ENCODE measurements at regions not wholly inside any gene's neighbourhood (a gene's known extent, or its start where the extent isn't known, plus 50 kb on each side); places are given as distances from the start of the nearest gene placed in this dataset.

GRCh38 chr17:15085890-15086677 is 179.0 kb downstream of the PMP22 start:
- Histone ChIP-seq H3K4ac (ENCODE audit: low read depth, low read length) (no peak overlapping the region), H3K79me1 (ENCODE audit: low read length) (no peaks in the 10 kb centered on the region), H3K23ac (ENCODE audit: low read length) (no peak overlapping the region), H2BK15ac (replicated peaks; ENCODE audit: low read depth) (no peak overlapping the region), H4K8ac (ENCODE audit: low read depth, low read length) (no peak overlapping the region), H2BK120ac (ENCODE audit: low read depth, low read length) (no peak overlapping the region), H3K4me3 (ENCODE audit: low read length) (no peak overlapping the region), H3K18ac (ENCODE audit: low read length) (peak overlapping the region; percentile 9), H3K79me2 (ENCODE audit: control insufficient read depth, insufficient read depth, low read length) (no peaks in the 10 kb centered on the region), H3K27me3 (ENCODE audit: insufficient read depth, low read length, poor library complexity) (no peaks in the 10 kb centered on the region), H3K36me3 (ENCODE audit: control insufficient read depth, insufficient read depth, low read length) (no peaks in the 10 kb centered on the region), H2BK5ac (ENCODE audit: low read length) (no peak overlapping the region), H3K4me2 (ENCODE audit: low read length) (no peak overlapping the region), H3K4me1 (ENCODE audit: control insufficient read depth, low read depth, low read length) (peaks cover 4% of the 10 kb centered on the region), H2AK5ac (ENCODE audit: low read length) (no peak overlapping the region), H3K56ac (ENCODE audit: low read length) (no peak overlapping the region), H3K9ac (ENCODE audit: low read length) (no peak overlapping the region), H3K27ac (ENCODE audit: low read depth, low read length) (no peak overlapping the region), H4K5ac (ENCODE audit: low read length) (no peak overlapping the region)
- no peak for DNase-seq
- WGBS (ENCODE audit: extremely low coverage, insufficient coverage, low lambda C conversion rate): no CpG with 5 or more reads among the region's 6 CpGs

GRCh38 chr17:15083225-15083624 is 181.9 kb downstream of the PMP22 start:
- Histone ChIP-seq H3K23ac (ENCODE audit: low read length) (no peak overlapping the region), H3K79me2 (ENCODE audit: control insufficient read depth, insufficient read depth, low read length) (no peaks in the 10 kb centered on the region), H3K79me1 (ENCODE audit: low read length) (no peaks in the 10 kb centered on the region), H2BK15ac (replicated peaks; ENCODE audit: low read depth) (no peak overlapping the region), H3K27ac (ENCODE audit: low read depth, low read length) (no peak overlapping the region), H3K4ac (ENCODE audit: low read depth, low read length) (no peak overlapping the region), H4K5ac (ENCODE audit: low read length) (no peak overlapping the region), H3K4me3 (ENCODE audit: low read length) (no peak overlapping the region), H3K4me1 (ENCODE audit: control insufficient read depth, low read depth, low read length) (peaks cover 4% of the 10 kb centered on the region), H3K4me2 (ENCODE audit: low read length) (no peak overlapping the region), H4K8ac (ENCODE audit: low read depth, low read length) (no peak overlapping the region), H3K36me3 (ENCODE audit: control insufficient read depth, insufficient read depth, low read length) (no peaks in the 10 kb centered on the region), H2BK120ac (ENCODE audit: low read depth, low read length) (no peak overlapping the region), H2AK5ac (ENCODE audit: low read length) (no peak overlapping the region), H3K27me3 (ENCODE audit: insufficient read depth, low read length, poor library complexity) (no peaks in the 10 kb centered on the region), H3K9ac (ENCODE audit: low read length) (no peak overlapping the region), H2BK5ac (ENCODE audit: low read length) (no peak overlapping the region), H3K56ac (ENCODE audit: low read length) (no peak overlapping the region), H3K18ac (ENCODE audit: low read length) (no peak overlapping the region)
- no CpG with 5 or more reads among the region's 5 CpGs for WGBS (ENCODE audit: extremely low coverage, insufficient coverage, low lambda C conversion rate)
- DNase-seq: peak; percentile 66

GRCh38 chr17:15081008-15081407 is 184.1 kb downstream of the PMP22 start:
- Histone ChIP-seq H2BK120ac (ENCODE audit: low read depth, low read length) (no peak overlapping the region), H3K4me1 (ENCODE audit: control insufficient read depth, low read depth, low read length) (no peaks in the 10 kb centered on the region)

GRCh38 chr17:15078570-15078969 is 186.6 kb downstream of the PMP22 start:
- Histone ChIP-seq H2BK120ac (ENCODE audit: low read depth, low read length) (no peak overlapping the region), H4K5ac (ENCODE audit: low read length) (no peak overlapping the region), H3K4ac (ENCODE audit: low read depth, low read length) (no peak overlapping the region), H3K9ac (ENCODE audit: low read length) (no peak overlapping the region), H3K18ac (ENCODE audit: low read length) (no peak overlapping the region), H3K23ac (ENCODE audit: low read length) (no peak overlapping the region), H3K27ac (ENCODE audit: low read depth, low read length) (no peak overlapping the region), H3K79me2 (ENCODE audit: control insufficient read depth, insufficient read depth, low read length) (no peaks in the 10 kb centered on the region), H3K4me3 (ENCODE audit: low read length) (no peak overlapping the region), H3K4me2 (ENCODE audit: low read length) (no peak overlapping the region), H2BK15ac (replicated peaks; ENCODE audit: low read depth) (no peak overlapping the region), H3K36me3 (ENCODE audit: control insufficient read depth, insufficient read depth, low read length) (no peaks in the 10 kb centered on the region), H3K27me3 (ENCODE audit: insufficient read depth, low read length, poor library complexity) (no peaks in the 10 kb centered on the region), H3K56ac (ENCODE audit: low read length) (no peak overlapping the region), H2BK5ac (ENCODE audit: low read length) (no peak overlapping the region), H3K79me1 (ENCODE audit: low read length) (no peaks in the 10 kb centered on the region), H2AK5ac (ENCODE audit: low read length) (no peak overlapping the region), H4K8ac (ENCODE audit: low read depth, low read length) (no peak overlapping the region), H3K4me1 (ENCODE audit: control insufficient read depth, low read depth, low read length) (no peaks in the 10 kb centered on the region)
- DNase-seq: no peak
- WGBS (ENCODE audit: extremely low coverage, insufficient coverage, low lambda C conversion rate): no CpG with 5 or more reads among the region's 5 CpGs

More at GRCh38 chr17:15081008-15081407, 184.1 kb downstream of the PMP22 start:
- no peak overlapping the region for H2BK5ac ChIP-seq (ENCODE audit: low read length)
- H3K79me2 ChIP-seq (ENCODE audit: control insufficient read depth, insufficient read depth, low read length): no peaks in the 10 kb centered on the region
- H3K79me1 ChIP-seq (ENCODE audit: low read length): no peaks in the 10 kb centered on the region
- H3K23ac ChIP-seq (ENCODE audit: low read length): no peak overlapping the region
- no peak overlapping the region for H3K27ac ChIP-seq (ENCODE audit: low read depth, low read length)
- H3K18ac ChIP-seq (ENCODE audit: low read length): no peak overlapping the region
- no peak overlapping the region for H4K8ac ChIP-seq (ENCODE audit: low read depth, low read length)
- H3K9ac ChIP-seq (ENCODE audit: low read length): no peak overlapping the region
- H2AK5ac ChIP-seq (ENCODE audit: low read length): no peak overlapping the region
- no peak overlapping the region for H2BK15ac ChIP-seq (replicated peaks; ENCODE audit: low read depth)
- no peaks in the 10 kb centered on the region for H3K27me3 ChIP-seq (ENCODE audit: insufficient read depth, low read length, poor library complexity)
- no peak overlapping the region for H3K4ac ChIP-seq (ENCODE audit: low read depth, low read length)
- H3K36me3 ChIP-seq (ENCODE audit: control insufficient read depth, insufficient read depth, low read length): no peaks in the 10 kb centered on the region
- no peak for DNase-seq
- no peak overlapping the region for H4K5ac ChIP-seq (ENCODE audit: low read length)
- H3K4me3 ChIP-seq (ENCODE audit: low read length): no peak overlapping the region
- no peak overlapping the region for H3K4me2 ChIP-seq (ENCODE audit: low read length)
- no CpG with 5 or more reads among the region's 3 CpGs for WGBS (ENCODE audit: extremely low coverage, insufficient coverage, low lambda C conversion rate)
- H3K56ac ChIP-seq (ENCODE audit: low read length): no peak overlapping the region

- Histone ChIP-seq H4K5ac (ENCODE audit: low read length) (no peak overlapping the region), H3K9ac (ENCODE audit: low read length) (no peak overlapping the region)
Measured at GRCh38 chr17:15076991-15077663, 188.0 kb downstream of the PMP22 start.

More at GRCh38 chr17:15076991-15077663, 188.0 kb downstream of the PMP22 start:
- H3K36me3 ChIP-seq (ENCODE audit: control insufficient read depth, insufficient read depth, low read length): no peaks in the 10 kb centered on the region
- no peaks in the 10 kb centered on the region for H3K4me1 ChIP-seq (ENCODE audit: control insufficient read depth, low read depth, low read length)
- H2BK5ac ChIP-seq (ENCODE audit: low read length): no peak overlapping the region
- H3K56ac ChIP-seq (ENCODE audit: low read length): no peak overlapping the region
- no peak overlapping the region for H3K4me2 ChIP-seq (ENCODE audit: low read length)
- no peak overlapping the region for H3K18ac ChIP-seq (ENCODE audit: low read length)
- no peaks in the 10 kb centered on the region for H3K27me3 ChIP-seq (ENCODE audit: insufficient read depth, low read length, poor library complexity)
- no peak overlapping the region for H2BK120ac ChIP-seq (ENCODE audit: low read depth, low read length)
- H3K27ac ChIP-seq (ENCODE audit: low read depth, low read length): no peak overlapping the region
- no peak overlapping the region for H2BK15ac ChIP-seq (replicated peaks; ENCODE audit: low read depth)
- H3K79me2 ChIP-seq (ENCODE audit: control insufficient read depth, insufficient read depth, low read length): no peaks in the 10 kb centered on the region
- H2AK5ac ChIP-seq (ENCODE audit: low read length): no peak overlapping the region
- no CpG with 5 or more reads among the region's 6 CpGs for WGBS (ENCODE audit: extremely low coverage, insufficient coverage, low lambda C conversion rate)
- no peaks in the 10 kb centered on the region for H3K79me1 ChIP-seq (ENCODE audit: low read length)
- H3K4me3 ChIP-seq (ENCODE audit: low read length): no peak overlapping the region
- no peak overlapping the region for H3K23ac ChIP-seq (ENCODE audit: low read length)
- H3K4ac ChIP-seq (ENCODE audit: low read depth, low read length): no peak overlapping the region
- DNase-seq: no peak
- no peak overlapping the region for H4K8ac ChIP-seq (ENCODE audit: low read depth, low read length)

All from mesendoderm (in vitro differentiated cells).